ENCODE measurements at regions not wholly inside any gene's neighbourhood (a gene's known extent, or its start where the extent isn't known, plus 50 kb on each side); places are given as distances from the start of the nearest gene placed in this dataset.

GRCh38 chr6:166032366-166033200 lies 135.1 kb downstream of the TBXT start:
- H3K36me3 Mint-ChIP-seq (ENCODE audit: unreplicated experiment): no peaks in the 10 kb centered on the region
- H3K4me3 Mint-ChIP-seq (ENCODE audit: unreplicated experiment): peak overlapping the region; percentile 2
- H3K27ac Mint-ChIP-seq (ENCODE audit: unreplicated experiment): peak overlapping the region; percentile 23
- no peaks in the 10 kb centered on the region for H3K27me3 Mint-ChIP-seq (ENCODE audit: unreplicated experiment)
- DNase-seq (ENCODE audit: extremely low spot score, unreplicated experiment): peak; percentile 78
- TF ChIP-seq CTCF (IDR thresholded peaks at IDR 0.05): no peak
- H3K4me1 Mint-ChIP-seq (ENCODE audit: unreplicated experiment): peaks cover 24% of the 10 kb centered on the region
- H3K9me3 Mint-ChIP-seq (ENCODE audit: unreplicated experiment): peaks cover 11% of the 10 kb centered on the region

- TF ChIP-seq CTCF (IDR thresholded peaks at IDR 0.05): no peak
- no peaks in the 10 kb centered on the region for H3K27me3 Mint-ChIP-seq (ENCODE audit: unreplicated experiment)
- no peak overlapping the region for H3K4me3 Mint-ChIP-seq (ENCODE audit: unreplicated experiment)
These were observed 136.4 kb downstream of the TBXT start for GRCh38 chr6:166031275-166031674.

GRCh38 chr6:166029506-166029905 lies 138.1 kb downstream of the TBXT start:
- no peaks in the 10 kb centered on the region for H3K9me3 Mint-ChIP-seq (ENCODE audit: unreplicated experiment)
- TF ChIP-seq CTCF (IDR thresholded peaks at IDR 0.05): no peak
- H3K4me1 Mint-ChIP-seq (ENCODE audit: unreplicated experiment): peaks cover 50% of the 10 kb centered on the region
- no peaks in the 10 kb centered on the region for H3K36me3 Mint-ChIP-seq (ENCODE audit: unreplicated experiment)
- DNase-seq (ENCODE audit: extremely low spot score, unreplicated experiment): no peak
- no peak overlapping the region for H3K4me3 Mint-ChIP-seq (ENCODE audit: unreplicated experiment)
- H3K27ac Mint-ChIP-seq (ENCODE audit: unreplicated experiment): no peak overlapping the region
- H3K27me3 Mint-ChIP-seq (ENCODE audit: unreplicated experiment): no peaks in the 10 kb centered on the region

More at GRCh38 chr6:166031275-166031674, 136.4 kb downstream of the TBXT start:
- Mint-ChIP-seq H3K9me3 (ENCODE audit: unreplicated experiment) (peaks cover under 1% of the 10 kb centered on the region), H3K36me3 (ENCODE audit: unreplicated experiment) (no peaks in the 10 kb centered on the region), H3K27ac (ENCODE audit: unreplicated experiment) (no peak overlapping the region), H3K4me1 (ENCODE audit: unreplicated experiment) (peaks cover 33% of the 10 kb centered on the region)
- no peak for DNase-seq (ENCODE audit: extremely low spot score, unreplicated experiment)

- Mint-ChIP-seq H3K36me3 (ENCODE audit: unreplicated experiment) (no peaks in the 10 kb centered on the region), H3K27me3 (ENCODE audit: unreplicated experiment) (no peaks in the 10 kb centered on the region), H3K4me3 (ENCODE audit: unreplicated experiment) (no peak overlapping the region), H3K4me1 (ENCODE audit: unreplicated experiment) (peaks cover 46% of the 10 kb centered on the region), H3K9me3 (ENCODE audit: unreplicated experiment) (no peaks in the 10 kb centered on the region), H3K27ac (ENCODE audit: unreplicated experiment) (no peak overlapping the region)
- no peak for DNase-seq (ENCODE audit: extremely low spot score, unreplicated experiment)
- no peak for TF ChIP-seq CTCF (IDR thresholded peaks at IDR 0.05)
These were observed 139.9 kb downstream of the TBXT start for GRCh38 chr6:166027761-166028160.

- Mint-ChIP-seq H3K36me3 (ENCODE audit: unreplicated experiment) (no peaks in the 10 kb centered on the region), H3K27ac (ENCODE audit: unreplicated experiment) (no peak overlapping the region), H3K9me3 (ENCODE audit: unreplicated experiment) (no peaks in the 10 kb centered on the region), H3K27me3 (ENCODE audit: unreplicated experiment) (no peaks in the 10 kb centered on the region), H3K4me3 (ENCODE audit: unreplicated experiment) (no peak overlapping the region), H3K4me1 (ENCODE audit: unreplicated experiment) (peaks cover 43% of the 10 kb centered on the region)
- DNase-seq (ENCODE audit: extremely low spot score, unreplicated experiment): peak; percentile 72
- no peak for TF ChIP-seq CTCF (IDR thresholded peaks at IDR 0.05)
These were observed 141.0 kb downstream of the TBXT start for GRCh38 chr6:166026586-166027126.

Data from osteocyte (in vitro differentiated cells).